Glutamatergic neuron (in vitro differentiated cells): ENCODE measurements at regions not wholly inside any gene's neighbourhood (a gene's known extent, or its start where the extent isn't known, plus 50 kb on each side); places are given as distances from the start of the nearest gene placed in this dataset.
"Not testable (repeated sequence)": the region's sequence is repeated elsewhere in the genome, so short reads cannot be mapped to it uniquely, and the experiment has no call there.

Experiments
- DNase-seq: peaks from one replicate; pipeline ENCODE4 v3.0.0; 2022
- H3K27ac Mint-ChIP-seq: one replicate; pipeline ENCODE4 v1.8.0; 2020; ENCODE audit warnings: mild to moderate bottlenecking, mixed read lengths, inconsistent platforms; ENCODE audit not compliant: unreplicated experiment
- H3K27me3 Mint-ChIP-seq: one replicate; pipeline ENCODE4 v1.8.0; 2020; ENCODE audit warnings: mild to moderate bottlenecking, moderate library complexity, mixed read lengths, inconsistent platforms; ENCODE audit not compliant: unreplicated experiment
- H3K36me3 Mint-ChIP-seq: one replicate; pipeline ENCODE4 v1.8.0; 2020; ENCODE audit warnings: mild to moderate bottlenecking, mixed read lengths, inconsistent platforms; ENCODE audit not compliant: unreplicated experiment
- H3K4me1 Mint-ChIP-seq: one replicate; pipeline ENCODE4 v1.8.0; 2020; ENCODE audit warnings: mild to moderate bottlenecking, low read depth, mixed read lengths, inconsistent platforms; ENCODE audit not compliant: unreplicated experiment
- H3K4me3 Mint-ChIP-seq: one replicate; pipeline ENCODE4 v1.8.0; 2020; ENCODE audit warnings: mild to moderate bottlenecking, mixed read lengths, inconsistent platforms; ENCODE audit not compliant: unreplicated experiment
- H3K9me3 Mint-ChIP-seq: one replicate; pipeline ENCODE4 v1.8.0; 2020; ENCODE audit warnings: mild to moderate bottlenecking, moderate library complexity, mixed read lengths, inconsistent platforms; ENCODE audit not compliant: unreplicated experiment
- TF ChIP-seq, protein P1 (sequence below): fragments of 200-600 bp; sonication (generic); IDR thresholded peaks from one replicate; pipeline ENCODE4 v1.5.0; 2021; ENCODE audit not compliant: partially characterized antibody, unreplicated experiment

DNA sequence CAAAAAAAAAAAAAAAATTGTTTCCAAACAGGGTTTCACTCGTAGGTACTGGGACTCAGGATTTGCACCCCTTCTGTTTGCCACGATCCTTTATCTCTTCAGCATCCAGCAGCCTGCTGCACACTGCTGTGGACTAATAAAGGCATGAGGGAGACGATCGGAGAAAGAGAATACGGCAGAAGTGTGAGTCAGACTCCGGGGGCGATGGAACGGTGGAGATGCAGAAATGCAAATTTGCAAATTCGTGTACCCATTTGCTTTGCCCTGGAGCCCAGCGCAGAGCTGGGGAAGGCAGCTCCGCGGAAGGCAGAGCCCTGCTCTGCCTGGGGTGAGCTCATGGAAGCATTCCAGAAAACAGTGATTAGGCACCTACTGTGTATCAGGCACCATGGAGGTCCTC lies 270.3 kb downstream of the ASMT start:
- DNase-seq = no peak
- Mint-ChIP-seq H3K4me1 (no peaks in the 10 kb centered on the region), H3K27me3 (peaks cover 1% of the 10 kb centered on the region), H3K36me3 (peaks cover 8% of the 10 kb centered on the region), H3K9me3 (peaks cover 4% of the 10 kb centered on the region), H3K4me3 (no peak overlapping the region), H3K27ac (no peak overlapping the region)
- TF ChIP-seq, protein P1, sequence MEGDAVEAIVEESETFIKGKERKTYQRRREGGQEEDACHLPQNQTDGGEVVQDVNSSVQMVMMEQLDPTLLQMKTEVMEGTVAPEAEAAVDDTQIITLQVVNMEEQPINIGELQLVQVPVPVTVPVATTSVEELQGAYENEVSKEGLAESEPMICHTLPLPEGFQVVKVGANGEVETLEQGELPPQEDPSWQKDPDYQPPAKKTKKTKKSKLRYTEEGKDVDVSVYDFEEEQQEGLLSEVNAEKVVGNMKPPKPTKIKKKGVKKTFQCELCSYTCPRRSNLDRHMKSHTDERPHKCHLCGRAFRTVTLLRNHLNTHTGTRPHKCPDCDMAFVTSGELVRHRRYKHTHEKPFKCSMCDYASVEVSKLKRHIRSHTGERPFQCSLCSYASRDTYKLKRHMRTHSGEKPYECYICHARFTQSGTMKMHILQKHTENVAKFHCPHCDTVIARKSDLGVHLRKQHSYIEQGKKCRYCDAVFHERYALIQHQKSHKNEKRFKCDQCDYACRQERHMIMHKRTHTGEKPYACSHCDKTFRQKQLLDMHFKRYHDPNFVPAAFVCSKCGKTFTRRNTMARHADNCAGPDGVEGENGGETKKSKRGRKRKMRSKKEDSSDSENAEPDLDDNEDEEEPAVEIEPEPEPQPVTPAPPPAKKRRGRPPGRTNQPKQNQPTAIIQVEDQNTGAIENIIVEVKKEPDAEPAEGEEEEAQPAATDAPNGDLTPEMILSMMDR = no peak

DNA sequence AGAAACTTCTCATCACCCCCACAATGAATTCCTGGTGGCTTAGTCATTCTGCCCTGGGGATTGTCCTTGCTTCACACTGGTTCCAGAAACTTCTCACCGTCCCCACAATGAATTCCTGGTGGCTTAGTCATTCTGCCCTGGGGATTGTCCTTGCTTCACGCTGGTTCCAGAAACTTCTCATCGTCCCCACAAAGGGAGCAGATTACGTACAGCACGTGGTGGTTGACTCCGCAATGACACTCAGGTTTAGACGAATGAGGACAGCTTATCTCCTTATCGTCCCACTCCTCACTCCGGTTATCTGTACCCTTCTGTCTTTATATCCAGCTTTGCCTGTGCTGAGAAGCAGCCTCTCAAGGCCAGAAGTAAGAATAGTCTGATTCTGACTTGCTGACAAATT lies 273.4 kb downstream of the ASMT start:
- not testable (repeated sequence) for H3K36me3 Mint-ChIP-seq, H3K27me3 Mint-ChIP-seq, H3K4me3 Mint-ChIP-seq, H3K4me1 Mint-ChIP-seq, H3K27ac Mint-ChIP-seq, H3K9me3 Mint-ChIP-seq, DNase-seq

DNA sequence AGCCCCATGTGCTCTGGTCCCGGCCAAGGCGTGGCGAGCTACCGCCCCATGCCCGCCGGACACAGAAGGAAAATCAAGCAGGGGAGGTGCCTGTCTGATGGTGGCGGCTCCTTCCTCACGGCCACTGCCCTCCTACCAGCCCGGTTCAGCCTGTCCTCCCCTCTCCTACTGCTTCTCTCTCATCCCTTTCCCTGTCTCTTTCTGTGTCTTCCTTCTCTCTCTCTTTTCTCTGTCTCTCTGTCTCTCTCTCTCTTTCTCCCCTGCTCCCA lies 279.1 kb downstream of the ASMT start:
- Mint-ChIP-seq H3K4me3 (no peak overlapping the region), H3K27ac (no peak overlapping the region), H3K36me3 (no peaks in the 10 kb centered on the region), H3K9me3 (peaks cover 2% of the 10 kb centered on the region), H3K4me1 (no peaks in the 10 kb centered on the region), H3K27me3 (no peaks in the 10 kb centered on the region)
- no peak for DNase-seq
- TF ChIP-seq, protein P1 = no peak

DNA sequence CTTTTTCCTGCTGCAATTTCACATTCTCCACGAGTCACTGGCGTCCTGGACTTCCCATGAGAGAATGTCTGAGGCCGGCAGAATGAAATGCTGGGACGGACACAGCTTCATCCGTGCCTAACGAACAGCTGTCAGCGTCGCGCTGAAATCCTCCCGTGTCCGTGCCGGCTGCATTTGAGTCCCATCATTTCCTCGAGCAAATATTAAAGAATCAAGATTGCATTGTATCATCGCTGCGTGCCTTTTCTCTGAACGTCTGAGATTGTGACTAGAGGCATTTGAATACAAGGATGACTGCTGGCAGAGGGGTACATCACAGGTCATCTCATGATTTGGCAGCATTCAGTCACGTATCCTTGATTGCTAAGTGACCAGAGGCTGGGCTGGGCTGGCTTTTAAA lies 279.9 kb downstream of the ASMT start:
- Mint-ChIP-seq H3K4me1 (no peaks in the 10 kb centered on the region), H3K4me3 (no peak overlapping the region), H3K36me3 (no peaks in the 10 kb centered on the region), H3K27ac (no peak overlapping the region), H3K9me3 (peaks cover 1% of the 10 kb centered on the region), H3K27me3 (no peaks in the 10 kb centered on the region)
- TF ChIP-seq, protein P1 = no peak
- peak; percentile 43 for DNase-seq

DNA sequence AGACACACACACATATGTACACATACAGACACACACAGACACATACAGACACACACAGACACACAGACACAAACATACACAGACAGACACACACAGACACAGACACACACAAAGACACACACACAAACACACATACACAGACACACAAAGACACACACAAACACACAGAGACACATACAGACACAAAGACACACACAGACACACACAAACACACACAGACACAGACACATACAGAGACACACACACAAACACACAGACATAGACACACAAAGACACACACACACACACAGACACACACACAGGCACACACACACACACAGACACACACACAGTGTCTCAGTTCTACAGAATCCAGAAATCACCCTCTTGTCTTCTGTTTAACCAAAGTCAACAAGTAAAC lies 280.7 kb downstream of the ASMT start:
- Mint-ChIP-seq H3K27me3 (peaks cover 2% of the 10 kb centered on the region), H3K4me3 (no peak overlapping the region), H3K4me1 (no peaks in the 10 kb centered on the region), H3K36me3 (no peaks in the 10 kb centered on the region), H3K9me3 (peaks cover 1% of the 10 kb centered on the region), H3K27ac (no peak overlapping the region)
- no peak for DNase-seq
- TF ChIP-seq, protein P1 = no peak

DNA sequence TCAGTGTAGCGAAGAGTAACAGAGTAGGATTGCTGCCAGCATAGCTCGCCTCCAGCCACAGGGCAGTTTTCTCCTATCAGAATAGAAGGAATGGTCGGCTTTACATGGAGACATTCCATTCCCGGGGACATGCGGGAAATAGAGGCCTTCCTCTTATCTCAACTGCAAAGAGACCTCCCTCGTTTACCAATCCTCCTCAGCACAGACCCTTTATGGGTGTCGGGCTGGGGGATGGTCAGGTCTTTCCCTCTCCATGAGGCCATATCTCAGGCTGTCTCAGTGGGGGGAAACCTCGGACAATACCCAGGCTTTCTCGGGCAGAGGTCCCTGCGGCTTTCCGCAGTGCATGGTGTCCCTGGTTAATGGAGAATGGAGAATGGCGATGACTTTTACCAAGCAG lies 285.0 kb downstream of the ASMT start:
- Mint-ChIP-seq H3K27ac (no peak overlapping the region), H3K4me1 (no peaks in the 10 kb centered on the region), H3K27me3 (peaks cover 2% of the 10 kb centered on the region), H3K36me3 (no peaks in the 10 kb centered on the region), H3K9me3 (no peaks in the 10 kb centered on the region), H3K4me3 (no peak overlapping the region)
- no peak for DNase-seq
- TF ChIP-seq, protein P1 = no peak
